ENCODE measurements at regions not wholly inside any gene's neighbourhood (a gene's known extent, or its start where the extent isn't known, plus 50 kb on each side); places are given as distances from the start of the nearest gene placed in this dataset.
A peak's percentile ranks its signal among the peaks of the same experiment; 100 is the strongest.

- FAIRE-seq = no peak
Observed at GRCh38 chr2:12452185-12452584, 264.6 kb upstream of the TRIB2 start.

GRCh38 chr2:12453731-12454130, 263.0 kb upstream of the TRIB2 start:
- dilution Hi-C loops (cut with MboI; ENCODE audit: extremely low pct_ligation_motif_present, low sequenced_read_pairs) (no loop called here), intact Hi-C loops (cut with micrococcal nuclease) (no loop called here)
- no peak for DNase-seq (ENCODE audit: low read depth, low spot score)
- Histone ChIP-seq H3K9me3 (replicated peaks; ENCODE audit: control insufficient read depth, insufficient read depth, low read length) (no peaks in the 10 kb centered on the region), H3K36me3 (ENCODE audit: control insufficient read depth in 2 of 2, extremely low read depth in 1 of 2, insufficient read depth in 2 of 2, low read length in 2 of 2) (no peaks in the 10 kb centered on the region), H4K20me1 (replicated peaks; ENCODE audit: control insufficient read depth, extremely low read depth, insufficient read depth, low read length) (no peaks in the 10 kb centered on the region), H2AFZ (ENCODE audit: low read depth, low read length) (no peak overlapping the region), H3K9me1 (replicated peaks; ENCODE audit: control insufficient read depth, extremely low read depth, insufficient read depth, low read length) (no peaks in the 10 kb centered on the region), H3K79me2 (ENCODE audit: control insufficient read depth, insufficient read depth, low read length) (no peaks in the 10 kb centered on the region), H3K4me3 (replicated peaks in 1 of 3; ENCODE audit: insufficient read depth in 1 of 3, low read depth in 1 of 3, low read length in 3 of 3) (no peak overlapping the region), H3K9ac (replicated peaks; ENCODE audit: extremely low read depth, insufficient read depth, low read length) (no peak overlapping the region), H3K4me1 (ENCODE audit: control insufficient read depth, extremely low read depth, insufficient read depth, low read length) (peaks cover 3% of the 10 kb centered on the region), H3K27ac (ENCODE audit: insufficient read depth, low read depth, low read length) (no peak overlapping the region), H3K4me2 (ENCODE audit: insufficient read depth, low read length) (no peak overlapping the region), H3K27me3 (ENCODE audit: control insufficient read depth in 2 of 2, insufficient read depth in 2 of 2, low read length in 2 of 2) (no peaks in the 10 kb centered on the region)
- CTCF ChIA-PET = interaction anchor here (1.0 to 1.6 kb wide), 2 partner anchors 9 to 15 kb away, joined by 3 to 4 read pairs; no protein-coding TSS in a partner anchor
- BruUV-seq (replicated peaks) = no TSS peak
- TF ChIP-seq FOS (IDR thresholded peaks at IDR 0.05; ENCODE audit: borderline replicate concordance, insufficient read depth, low read length) (no peak), POLR2A (IDR thresholded peaks at IDR 0.05; ENCODE audit: low read depth, low read length) (no peak), POLR2AphosphoS5 (IDR thresholded peaks at IDR 0.05; ENCODE audit: insufficient read depth, low read depth, low read length) (no peak), MYC (IDR thresholded peaks at IDR 0.05; ENCODE audit: low read depth, low read length) (no peak), CTCF (IDR thresholded peaks at IDR 0.05; ENCODE audit: extremely low read depth in 1 of 2, insufficient read depth in 1 of 2, low read depth in 1 of 2, low read length in 2 of 2) (no peak), GATA2 (IDR thresholded peaks at IDR 0.05; ENCODE audit: insufficient read depth, insufficient read length, low read depth, low read length) (no peak)
- no peak for FAIRE-seq
- POLR2A ChIA-PET = no interaction called here

More at GRCh38 chr2:12452185-12452584, 264.6 kb upstream of the TRIB2 start:
- peak; percentile 39 for DNase-seq (ENCODE audit: low read depth, low spot score)
- Histone ChIP-seq H3K27me3 (ENCODE audit: control insufficient read depth in 2 of 2, insufficient read depth in 2 of 2, low read length in 2 of 2) (no peaks in the 10 kb centered on the region), H3K4me3 (replicated peaks in 1 of 3; ENCODE audit: insufficient read depth in 1 of 3, low read depth in 1 of 3, low read length in 3 of 3) (no peak overlapping the region), H3K27ac (ENCODE audit: insufficient read depth, low read depth, low read length) (no peak overlapping the region), H3K79me2 (ENCODE audit: control insufficient read depth, insufficient read depth, low read length) (no peaks in the 10 kb centered on the region), H3K36me3 (ENCODE audit: control insufficient read depth in 2 of 2, extremely low read depth in 1 of 2, insufficient read depth in 2 of 2, low read length in 2 of 2) (no peaks in the 10 kb centered on the region), H3K9ac (replicated peaks; ENCODE audit: extremely low read depth, insufficient read depth, low read length) (no peak overlapping the region), H4K20me1 (replicated peaks; ENCODE audit: control insufficient read depth, extremely low read depth, insufficient read depth, low read length) (no peaks in the 10 kb centered on the region), H2AFZ (ENCODE audit: low read depth, low read length) (peak overlapping the region; percentile 68), H3K9me1 (replicated peaks; ENCODE audit: control insufficient read depth, extremely low read depth, insufficient read depth, low read length) (no peaks in the 10 kb centered on the region), H3K4me2 (ENCODE audit: insufficient read depth, low read length) (peak overlapping the region; percentile 48), H3K9me3 (replicated peaks; ENCODE audit: control insufficient read depth, insufficient read depth, low read length) (no peaks in the 10 kb centered on the region), H3K4me1 (ENCODE audit: control insufficient read depth, extremely low read depth, insufficient read depth, low read length) (peaks cover 3% of the 10 kb centered on the region)
- ChIA-PET POLR2A (no interaction called here), CTCF (interaction anchor here (1.4 kb wide), 1 partner anchor 9 kb away, joined by 3 read pairs; no protein-coding TSS in a partner anchor)
- BruUV-seq (replicated peaks) = no TSS peak
- intact Hi-C loops (cut with micrococcal nuclease) = no loop called here
- dilution Hi-C loops (cut with MboI; ENCODE audit: extremely low pct_ligation_motif_present, low sequenced_read_pairs) = no loop called here
- no peak for TF ChIP-seq POLR2AphosphoS5 (IDR thresholded peaks at IDR 0.05; ENCODE audit: insufficient read depth, low read depth, low read length)
- no peak for TF ChIP-seq FOS (IDR thresholded peaks at IDR 0.05; ENCODE audit: borderline replicate concordance, insufficient read depth, low read length)
- no peak for TF ChIP-seq EZH2 (IDR thresholded peaks at IDR 0.05; ENCODE audit: borderline replicate concordance, low read depth, low read length, severe bottlenecking)

All from endothelial cell of umbilical vein (primary cell).